Panc1 (cell line): ENCODE measurements at regions not wholly inside any gene's neighbourhood (a gene's known extent, or its start where the extent isn't known, plus 50 kb on each side); places are given as distances from the start of the nearest gene placed in this dataset.

ENCODE experiments used
- ATAC-seq: fragments of 200-7000 bp; cut with Tn5 transposase; 2 replicates; pipeline ENCODE4 v1.9.1; 2020; ENCODE audit warnings: mild to moderate bottlenecking, moderate library complexity
- BruUV-seq: library from RNA; stranded (reverse); fragments of 400-500 nt; replicated peaks from 2 replicates; lab custom pipeline; 2021; lab: Mats Ljungman, UMichigan
- CTCF ChIA-PET: fragments of 300-600 bp; sonication (Branson Sonifier 250); formaldehyde crosslinking; loops from one replicate; lab custom pipeline; 2022; ENCODE audit warnings: antibody characterized with exemption; lab: Charles Lee
- POLR2A ChIA-PET: fragments of 300-600 bp; sonication (Branson Sonifier 250); formaldehyde crosslinking; loops from one replicate; lab custom pipeline; 2022; ENCODE audit warnings: antibody characterized with exemption; lab: Charles Lee
- DNase-seq: peaks from one replicate; pipeline ENCODE4 v3.0.0-alpha.2; 2010; ENCODE audit warnings: low read depth, low spot score
- H3K27ac ChIP-seq: 2 replicates; pipeline ENCODE4 v1.5.1; 2011; ENCODE audit warnings: mild to moderate bottlenecking, low read length, inconsistent platforms
- H3K27me3 ChIP-seq: fragments of 200-500 bp; sonication (Bioruptor generic); 2 replicates; pipeline ENCODE4 v1.6.0; 2014; ENCODE audit warnings: low read length, inconsistent platforms; ENCODE audit not compliant: control insufficient read depth, insufficient read depth
- H3K36me3 ChIP-seq: fragments of 200-500 bp; sonication (Bioruptor generic); 2 replicates; pipeline ENCODE4 v1.5.1; 2014; ENCODE audit warnings: inconsistent platforms, mild to moderate bottlenecking, low read length, moderate library complexity; ENCODE audit not compliant: control insufficient read depth, insufficient read depth
- H3K4me1 ChIP-seq: 2 replicates; pipeline ENCODE4 v1.5.1; 2011; ENCODE audit warnings: inconsistent platforms, mild to moderate bottlenecking, low read length, moderate library complexity; ENCODE audit not compliant: control insufficient read depth, insufficient read depth
- H3K4me3 ChIP-seq, 2 experiments: 2 replicates each; pipeline ENCODE4 v1.5.1; 2011 to 2012; ENCODE audit warnings: low read depth in 2 of 2, low read length in 2 of 2, mild to moderate bottlenecking in 2 of 2, inconsistent platforms in 1 of 2, moderate library complexity in 1 of 2
- H3K9me3 ChIP-seq: fragments of 200-500 bp; sonication (Bioruptor generic); 2 replicates; pipeline ENCODE4 v1.5.1; 2014; ENCODE audit warnings: low read depth, mild to moderate bottlenecking, inconsistent platforms, low read length, moderate library complexity; ENCODE audit not compliant: control insufficient read depth, insufficient read depth
- CTCF ChIP-seq: fragments of 450-650 bp; IDR thresholded peaks from 2 replicates; pipeline ENCODE4 v1.5.1; 2017; ENCODE audit warnings: mild to moderate bottlenecking
- POLR2AphosphoS5 ChIP-seq: IDR thresholded peaks from 2 replicates; pipeline ENCODE4 v1.6.1; 2012; ENCODE audit warnings: mild to moderate bottlenecking, low read depth, low read length, moderate library complexity
- REST ChIP-seq, 2 experiments: IDR thresholded peaks; 2 replicates each; pipeline ENCODE4 v1.6.1; 2011 to 2012; ENCODE audit warnings: low read depth in 2 of 2, control low read depth in 1 of 2, low read length in 1 of 2, mild to moderate bottlenecking in 1 of 2, moderate library complexity in 1 of 2; ENCODE audit not compliant: insufficient read depth in 1 of 2
- SIN3A ChIP-seq: IDR thresholded peaks from 2 replicates; pipeline ENCODE4 v1.6.1; 2012; ENCODE audit warnings: low read depth, mild to moderate bottlenecking, low read length, moderate library complexity, borderline replicate concordance; ENCODE audit not compliant: insufficient read depth
- TCF7L2 ChIP-seq: IDR thresholded peaks from 2 replicates; pipeline ENCODE4 v1.6.1; 2011; ENCODE audit warnings: mild to moderate bottlenecking, low read depth, low read length, inconsistent platforms
- in situ Hi-C: cut with HindIII; loops from 2 replicates; pipeline ENCODE4 v1.10.0; 2016; ENCODE audit warnings: low sequenced_read_pairs, low pct_unique_long_range_greater_than_20kb
- intact Hi-C: fragments of 100-400 bp; cut with micrococcal nuclease; formaldehyde crosslinking; loops from one replicate; pipeline ENCODE4 v1.10.0; 2022; ENCODE audit not compliant: unreplicated experiment

DNA sequence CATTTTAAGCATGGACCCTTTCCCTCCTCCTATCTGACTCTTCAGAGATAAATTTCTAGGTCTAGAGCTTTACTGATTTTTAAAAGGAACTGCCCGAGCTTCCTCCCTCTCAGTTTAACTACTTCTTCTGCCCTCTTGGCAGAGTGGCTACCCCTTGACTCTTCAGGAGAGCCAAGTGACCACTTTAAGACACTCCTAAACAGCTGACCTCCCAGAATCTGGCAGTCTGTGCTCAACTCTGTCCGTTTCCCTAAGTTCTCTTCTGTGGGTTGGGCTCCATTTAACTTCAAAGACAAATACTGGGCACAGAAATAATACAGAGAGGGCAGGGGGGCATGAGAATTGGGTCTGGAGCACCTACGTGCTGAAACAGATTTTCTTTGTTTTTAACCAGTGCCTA lies 196.3 kb upstream of the FOXD3 start:
- Histone ChIP-seq H3K27ac (no peak overlapping the region), H3K27me3 (peaks cover 6% of the 10 kb centered on the region), H3K36me3 (no peaks in the 10 kb centered on the region), H3K9me3 (no peaks in the 10 kb centered on the region), H3K4me1 (no peaks in the 10 kb centered on the region), H3K4me3 (no peak overlapping the region)
- no peak for TF ChIP-seq POLR2AphosphoS5
- TF ChIP-seq SIN3A = no peak
- no peak for TF ChIP-seq REST (IDR thresholded peaks at IDR 0.05; ENCODE audit: insufficient read depth in 1 of 2, low read depth in 2 of 2, low read length in 1 of 2)
- no peak for TF ChIP-seq TCF7L2
- TF ChIP-seq CTCF = no peak
- intact Hi-C loops = no loop called here
- DNase-seq (no peak), ATAC-seq (no peak)
- POLR2A ChIA-PET = no interaction called here
- no TSS peak for BruUV-seq
- CTCF ChIA-PET = no interaction called here
- in situ Hi-C loops = no loop called here

DNA sequence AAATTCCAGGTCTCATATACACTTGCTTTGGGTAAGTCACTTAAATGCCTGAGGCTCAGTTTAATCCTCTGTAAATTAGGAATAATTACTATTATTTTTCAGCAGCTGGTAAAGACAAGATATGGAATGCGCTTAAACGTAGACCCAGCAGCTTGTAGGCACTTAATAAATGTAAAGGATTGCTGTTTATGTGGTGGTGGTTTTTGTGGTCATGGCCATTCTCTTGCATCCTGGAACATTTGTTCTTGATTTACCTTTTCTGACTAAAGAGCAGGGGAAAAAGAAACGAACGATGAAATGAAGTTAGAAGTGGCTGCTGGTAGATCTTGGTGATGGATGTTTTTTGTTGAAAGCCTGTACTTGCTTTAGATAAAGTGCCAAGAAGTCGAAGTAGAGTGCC lies 195.0 kb upstream of the FOXD3 start:
- intact Hi-C loops = no loop called here
- TF ChIP-seq CTCF (no peak), SIN3A (no peak), POLR2AphosphoS5 (no peak), REST (IDR thresholded peaks at IDR 0.05; ENCODE audit: insufficient read depth in 1 of 2, low read depth in 2 of 2, low read length in 1 of 2) (no peak), TCF7L2 (no peak)
- POLR2A ChIA-PET = no interaction called here
- H3K36me3 ChIP-seq = no peaks in the 10 kb centered on the region
- peaks cover 10% of the 10 kb centered on the region for H3K27me3 ChIP-seq
- CTCF ChIA-PET = no interaction called here
- in situ Hi-C loops = no loop called here
- no peak overlapping the region for H3K4me3 ChIP-seq
- no peak overlapping the region for H3K27ac ChIP-seq
- ATAC-seq (no peak), DNase-seq (no peak)
- no peaks in the 10 kb centered on the region for H3K4me1 ChIP-seq
- no TSS peak for BruUV-seq
- H3K9me3 ChIP-seq = no peaks in the 10 kb centered on the region
